HG02885 (cell line): ENCODE measurements at regions not wholly inside any gene's neighbourhood (a gene's known extent, or its start where the extent isn't known, plus 50 kb on each side); places are given as distances from the start of the nearest gene placed in this dataset.
"Not testable (repeated sequence)": the region's sequence is repeated elsewhere in the genome, so short reads cannot be mapped to it uniquely, and the experiment has no call there.

Experiments used
- ATAC-seq: cut with Tn5 transposase; IDR thresholded peaks from one replicate; pipeline ENCODE4 v1.9.1; 2021; ENCODE audit warnings: mild to moderate bottlenecking; ENCODE audit not compliant: unreplicated experiment, poor library complexity

DNA sequence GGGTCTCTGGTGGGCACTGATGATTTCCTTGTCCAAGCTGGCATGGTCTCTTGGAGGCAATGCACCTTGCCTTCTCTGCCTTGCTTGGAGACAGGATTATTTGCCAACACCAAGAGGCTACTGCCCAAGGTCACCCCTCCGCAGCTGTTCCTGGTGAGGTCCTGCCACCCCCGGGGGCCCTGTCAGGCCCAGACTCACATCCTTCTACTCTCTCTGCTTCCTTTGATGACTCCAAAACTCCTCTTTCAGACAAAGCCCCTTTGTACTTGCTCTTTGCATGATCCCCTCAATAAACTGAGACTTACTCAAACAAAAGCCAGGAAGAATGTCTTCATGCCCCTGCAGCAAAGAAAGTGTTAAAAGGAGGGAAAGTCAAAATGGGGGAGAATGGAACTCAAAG, 137.7 kb downstream of the MEX3B start:
- ATAC-seq, result no peak

DNA sequence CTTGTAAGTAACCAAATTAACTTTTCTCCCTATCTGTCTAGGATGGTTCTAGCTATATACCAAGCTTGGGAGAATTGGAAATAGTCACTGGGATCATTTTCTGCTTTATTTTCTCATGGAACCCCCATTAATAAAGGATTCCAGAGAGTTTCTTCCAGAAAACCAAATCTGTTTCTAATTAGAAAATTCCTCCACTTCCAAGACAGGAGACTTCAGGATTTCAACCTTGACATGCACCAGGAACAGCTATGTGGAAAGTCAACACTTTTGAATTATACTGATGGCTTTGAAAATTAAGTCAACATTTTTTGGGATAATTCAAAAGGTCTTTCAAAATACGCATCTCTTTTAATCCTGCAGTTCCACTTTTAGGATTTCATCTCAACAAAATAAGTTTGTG, 138.3 kb downstream of the MEX3B start:
- ATAC-seq, result no peak

DNA sequence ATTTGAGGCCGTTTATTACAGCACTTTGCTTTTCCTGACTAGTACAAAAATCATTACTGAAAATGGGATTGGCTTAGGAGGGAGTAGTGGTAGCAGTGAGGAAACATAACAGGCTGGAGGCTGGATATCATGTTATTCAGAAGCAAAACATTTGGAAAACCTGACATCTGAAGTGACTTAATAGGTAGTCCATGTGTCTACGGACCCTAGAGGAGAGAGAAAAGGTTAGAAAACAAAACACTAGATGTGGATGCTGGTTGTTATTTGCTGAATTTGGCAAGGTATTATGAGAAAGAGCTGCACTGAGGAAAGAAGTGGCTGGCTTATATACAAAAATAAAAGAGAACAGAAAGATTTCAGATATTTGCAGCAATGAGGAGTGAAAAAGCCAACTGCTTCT, 139.9 kb downstream of the MEX3B start:
- no peak for ATAC-seq

DNA sequence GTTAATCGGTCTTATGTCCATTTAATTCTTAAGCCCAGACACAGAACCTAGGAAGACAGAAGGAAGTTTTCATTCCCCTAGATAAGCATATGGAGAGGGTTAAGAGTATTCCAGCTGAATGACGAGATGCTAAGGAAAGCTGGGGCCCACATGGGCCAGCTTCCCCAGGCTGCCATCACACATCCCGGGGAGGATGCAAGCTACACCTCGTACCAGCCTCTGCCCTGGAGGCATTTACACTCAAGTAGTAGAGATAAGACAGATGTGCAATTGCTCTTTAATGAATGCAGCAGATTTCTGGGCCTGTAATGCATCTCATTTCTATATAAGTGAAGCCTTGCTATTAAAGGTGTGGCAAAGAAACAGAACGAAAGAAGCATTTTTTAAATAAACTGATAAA, 144.5 kb downstream of the MEX3B start:
- no peak for ATAC-seq

DNA sequence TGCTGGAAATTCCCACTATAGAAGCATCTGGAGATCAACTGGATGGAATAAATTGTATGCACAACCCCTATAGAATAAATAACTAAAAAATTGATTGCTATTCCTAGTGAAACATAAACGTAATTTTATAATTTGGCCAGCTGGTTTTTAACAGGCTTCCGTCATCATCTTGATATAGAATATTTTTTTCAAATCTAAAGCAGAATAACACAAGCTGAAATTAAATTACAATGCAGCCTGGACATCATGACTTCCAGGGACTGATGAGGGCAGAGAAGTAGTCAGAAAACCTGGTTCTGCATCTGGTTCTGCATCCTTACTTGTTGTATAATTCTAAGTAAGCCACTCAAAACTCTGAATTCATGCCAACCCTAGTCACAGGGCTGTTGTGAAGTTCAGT, 146.1 kb downstream of the MEX3B start:
- ATAC-seq, result no peak

DNA sequence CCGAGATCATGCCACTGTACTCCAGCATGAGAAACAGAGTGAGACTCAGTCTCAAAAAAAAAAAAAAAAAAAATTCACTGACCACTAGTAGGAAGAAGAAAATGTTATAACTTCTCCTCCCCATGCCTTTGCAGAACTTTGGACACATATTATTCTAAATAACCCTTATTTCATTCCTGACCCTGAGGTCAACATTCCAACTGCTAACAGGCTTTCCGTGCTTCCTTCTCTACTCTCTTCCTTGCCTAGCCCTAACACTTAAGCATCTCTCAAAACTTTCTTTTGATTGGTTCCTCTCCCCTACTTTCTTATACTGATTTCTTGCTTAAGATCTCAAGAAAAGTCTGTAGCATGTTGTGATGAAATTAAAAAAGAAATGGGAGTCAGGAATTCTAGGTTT, 146.8 kb downstream of the MEX3B start:
- ATAC-seq, result no peak

DNA sequence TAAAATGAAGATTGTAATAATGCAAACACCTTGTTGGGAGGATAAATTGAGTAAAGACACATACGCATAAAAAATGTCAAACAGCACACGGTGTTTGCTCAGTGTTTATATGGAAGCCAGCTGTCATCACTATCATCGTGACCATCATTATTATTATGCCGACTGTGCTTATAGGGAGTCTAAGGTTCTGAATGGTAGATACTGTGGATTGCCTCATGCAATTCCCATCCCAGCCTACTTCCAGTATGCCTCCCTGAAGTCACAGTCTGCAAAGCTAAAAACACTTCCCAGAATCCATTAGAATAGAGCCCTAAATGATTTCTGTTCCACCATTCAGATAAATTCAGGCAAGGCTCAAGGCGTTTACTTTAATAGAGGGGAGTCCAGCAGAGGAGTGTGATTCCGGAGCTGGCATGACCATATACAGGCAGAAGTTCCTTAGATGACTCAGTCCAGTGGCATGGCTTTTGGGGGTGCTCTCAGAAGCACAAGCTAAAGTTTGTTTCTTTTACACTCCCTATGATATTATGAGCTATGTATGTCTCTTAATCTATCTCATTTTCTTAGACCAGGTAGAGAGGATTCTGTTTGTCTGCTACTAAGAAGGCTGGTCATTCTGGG, 148.7 kb downstream of the MEX3B start:
- ATAC-seq, result no peak

DNA sequence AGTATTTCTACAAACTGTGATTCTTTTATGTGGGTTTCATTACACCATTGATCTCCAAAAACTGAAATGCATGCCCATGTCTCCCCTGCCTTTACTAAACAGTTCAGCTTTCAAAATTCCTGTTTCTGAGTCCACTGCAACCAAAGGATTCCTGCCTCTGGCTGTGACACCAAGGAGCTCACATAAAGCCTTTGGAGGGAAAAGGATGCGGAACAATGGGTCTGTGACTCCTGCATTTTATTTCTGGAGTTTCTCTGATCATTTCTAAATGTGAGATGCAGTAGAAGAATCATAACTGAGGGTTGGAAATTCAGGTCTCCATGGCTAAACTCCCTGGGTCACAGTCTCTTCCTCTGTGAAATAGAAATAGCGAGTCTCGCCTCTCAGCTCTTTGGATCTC, 149.5 kb downstream of the MEX3B start:
- ATAC-seq, result no peak

DNA sequence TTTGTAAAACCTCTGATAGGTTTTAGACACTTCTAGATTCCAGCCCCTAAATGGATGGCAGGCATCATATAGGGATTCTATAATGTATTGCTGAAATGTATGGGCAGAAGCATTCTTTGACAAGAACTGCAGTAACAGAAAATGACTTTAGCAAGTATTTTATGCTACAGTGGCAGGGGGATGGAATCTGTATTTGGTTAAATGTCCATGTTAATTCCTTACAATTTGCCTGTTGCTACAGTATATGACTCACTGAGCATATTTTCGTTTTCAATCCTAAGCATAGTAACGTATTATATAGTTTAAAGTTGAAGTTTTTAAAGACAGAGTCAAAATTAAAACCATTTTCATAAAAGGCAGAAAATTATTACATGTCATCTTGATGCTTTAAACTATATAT, 150.1 kb downstream of the MEX3B start:
- ATAC-seq, result no peak

DNA sequence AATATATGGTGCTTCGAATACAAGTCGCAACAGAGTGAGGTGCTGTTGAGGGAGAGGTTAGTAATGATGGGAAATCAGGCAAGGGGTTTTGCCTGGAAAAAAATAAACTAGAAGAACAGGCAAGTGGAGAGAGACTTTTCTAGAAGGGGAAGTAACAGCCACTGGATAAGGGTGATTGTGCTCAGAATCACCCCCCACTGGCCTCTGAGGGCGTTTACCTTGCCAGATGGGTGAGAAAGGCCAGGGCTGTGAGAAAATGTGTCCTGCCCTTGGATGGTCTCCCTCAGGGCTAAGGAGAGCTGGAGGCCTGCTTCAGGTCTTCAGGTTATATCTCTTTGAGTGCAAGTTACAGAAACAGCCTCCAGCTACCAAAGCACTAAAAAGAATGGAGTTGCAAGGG, 151.8 kb downstream of the MEX3B start:
- no peak for ATAC-seq

DNA sequence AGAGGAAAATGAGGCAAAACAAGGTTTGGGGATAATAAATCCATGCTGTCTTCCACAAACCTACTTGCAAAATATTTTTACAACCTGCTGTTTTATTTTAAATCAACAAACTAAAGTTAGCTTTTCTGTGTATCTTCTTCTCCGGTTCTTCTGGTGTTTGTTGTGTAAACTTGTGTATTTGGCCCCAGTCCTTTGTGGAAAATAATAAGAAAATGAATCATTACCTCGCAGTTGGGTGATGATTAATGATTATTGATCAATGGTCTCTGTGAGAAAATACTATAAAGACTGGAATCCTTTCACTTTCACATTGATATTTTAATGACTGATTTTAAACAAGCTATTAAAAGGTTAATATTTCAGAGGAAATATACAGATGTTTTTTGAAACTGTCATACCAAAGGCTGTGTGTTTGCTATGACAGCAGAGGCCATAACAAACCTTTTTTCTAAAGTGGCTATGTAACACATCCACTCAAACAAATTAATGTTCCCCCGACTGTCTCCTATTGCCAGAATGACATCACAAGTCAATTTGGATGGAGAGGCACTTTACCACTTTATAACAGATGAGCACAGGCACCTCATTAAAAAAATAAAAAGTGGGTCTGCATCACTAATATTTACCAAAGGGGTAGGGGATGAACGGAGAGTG, 152.5 kb downstream of the MEX3B start:
- ATAC-seq, result no peak

DNA sequence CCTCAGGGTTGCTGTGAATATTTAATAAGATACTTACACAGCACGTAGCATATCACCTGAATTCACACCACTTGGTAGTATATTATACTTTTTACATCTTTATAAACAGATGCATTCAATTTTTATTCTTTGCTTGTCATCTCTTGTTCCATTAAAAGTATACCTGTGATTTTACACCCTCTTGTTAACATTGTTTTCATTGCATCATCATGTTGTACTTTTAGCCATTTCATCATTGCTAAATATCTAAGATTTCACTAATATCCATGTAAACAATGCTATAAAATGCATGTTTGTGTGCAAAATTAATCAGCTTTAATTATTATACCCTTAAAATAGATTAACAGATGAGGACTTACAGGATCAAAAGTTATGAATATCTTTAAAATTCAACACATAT, 155.3 kb downstream of the MEX3B start:
- ATAC-seq, result no peak

DNA sequence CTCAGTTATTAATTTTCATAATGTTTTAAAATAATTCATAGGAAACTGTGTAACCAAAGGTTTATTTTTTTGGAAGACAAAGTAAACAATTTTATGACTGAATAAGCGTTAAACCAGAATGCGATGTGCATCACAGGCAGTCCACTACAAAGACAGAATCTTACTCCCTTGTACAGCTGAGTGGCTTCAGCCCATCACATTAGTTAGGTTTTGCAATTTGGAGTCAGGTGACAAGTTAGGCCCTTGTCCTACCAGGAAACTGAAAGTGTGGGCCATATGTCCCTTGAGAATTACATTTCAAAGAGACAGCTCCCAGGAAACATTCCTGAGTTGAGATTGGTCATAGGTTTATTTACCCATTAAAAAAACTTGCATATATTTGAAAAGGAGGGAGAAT, 156.3 kb downstream of the MEX3B start:
- no peak for ATAC-seq

DNA sequence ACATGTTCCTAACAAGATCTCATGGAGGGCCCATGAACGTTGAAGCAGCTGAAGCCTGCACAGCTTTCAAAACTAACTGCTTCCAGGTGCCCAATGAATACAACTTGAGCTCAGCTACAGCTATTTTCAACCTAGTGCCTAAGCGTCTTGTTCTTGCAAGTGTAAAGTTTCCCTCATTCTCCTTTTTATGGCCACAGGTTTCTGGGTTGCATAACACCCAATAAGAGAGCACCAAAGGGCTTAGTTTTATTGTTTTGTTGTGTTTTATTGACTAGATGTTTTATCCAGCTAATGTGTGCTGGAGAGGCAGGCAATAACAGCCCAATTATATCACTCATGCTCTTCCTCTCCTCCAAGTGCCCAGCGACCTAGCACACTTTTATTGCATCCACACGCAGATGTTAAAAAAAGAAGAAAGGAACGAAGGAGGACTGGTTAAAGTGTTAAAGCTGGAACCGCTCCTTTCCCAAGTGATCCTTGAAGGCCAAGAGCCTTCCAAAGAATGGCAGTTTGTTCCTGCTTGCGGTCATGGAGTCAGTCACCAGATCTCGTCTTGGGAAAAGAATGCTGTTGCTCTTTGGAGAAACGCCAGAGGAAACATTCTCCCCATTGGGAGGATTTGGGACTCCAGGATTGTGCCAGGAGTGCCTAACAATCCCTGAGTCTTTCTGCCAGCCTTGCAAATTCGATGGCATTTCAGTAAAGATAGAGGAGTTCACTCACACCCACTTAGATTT, 156.9 kb downstream of the MEX3B start:
- ATAC-seq, result no peak

DNA sequence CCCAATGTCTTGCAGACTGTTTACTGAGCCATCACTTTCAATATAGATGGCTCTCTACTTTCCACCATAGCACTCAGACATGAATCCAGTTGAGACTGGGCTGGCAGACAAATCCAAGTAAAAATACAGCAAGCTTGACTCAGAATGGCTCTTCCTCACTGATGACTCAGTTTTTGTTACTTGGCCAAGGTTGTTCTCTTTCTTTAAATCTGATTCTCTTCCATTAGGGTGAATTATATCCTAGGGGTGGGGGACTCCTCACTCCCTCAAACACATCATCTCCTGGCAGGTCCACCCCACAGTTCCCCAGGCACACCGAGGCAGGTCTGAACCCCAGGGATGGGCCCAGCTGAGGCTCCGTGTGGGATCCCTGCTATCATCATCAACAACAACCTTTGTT, 157.9 kb downstream of the MEX3B start:
- ATAC-seq, result no peak

DNA sequence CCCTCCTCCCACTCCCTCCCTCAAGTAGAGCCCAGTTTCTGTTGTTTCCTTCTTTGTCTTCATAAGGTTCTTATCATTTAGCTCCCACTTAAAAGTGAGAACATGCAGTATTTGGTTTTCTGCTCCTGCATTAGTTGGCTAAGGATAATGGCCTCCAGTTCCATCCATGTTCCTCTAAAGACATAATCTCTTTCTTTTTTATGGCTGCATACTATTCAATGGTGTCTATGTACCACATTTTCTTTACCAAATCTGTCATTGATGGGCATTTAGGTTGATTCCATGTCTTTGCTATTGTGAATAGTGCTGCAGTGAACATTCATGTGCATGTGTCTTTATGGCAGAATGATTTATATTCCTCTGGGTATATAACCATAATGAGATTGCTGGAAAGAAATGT, 158.6 kb downstream of the MEX3B start:
- not testable (repeated sequence) for ATAC-seq

DNA sequence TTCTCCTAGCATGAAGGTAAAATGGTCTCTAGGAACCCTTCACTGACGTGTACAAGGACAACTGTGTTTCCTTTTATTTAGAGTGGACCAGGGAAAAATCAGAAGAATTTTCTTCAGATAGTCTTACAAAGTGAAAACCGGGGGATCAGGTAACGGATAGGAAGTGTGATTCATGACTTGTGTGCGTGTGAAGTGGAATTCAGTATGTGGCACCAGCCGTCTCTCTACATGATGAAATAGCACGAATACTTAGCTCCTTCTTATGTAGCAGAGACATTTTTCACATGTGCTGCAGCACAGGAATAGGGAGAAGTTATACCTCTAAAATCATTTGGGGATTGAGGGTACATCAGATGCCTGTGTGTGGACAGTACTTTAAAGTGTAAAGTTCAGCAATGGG, 159.2 kb downstream of the MEX3B start:
- ATAC-seq, result no peak

DNA sequence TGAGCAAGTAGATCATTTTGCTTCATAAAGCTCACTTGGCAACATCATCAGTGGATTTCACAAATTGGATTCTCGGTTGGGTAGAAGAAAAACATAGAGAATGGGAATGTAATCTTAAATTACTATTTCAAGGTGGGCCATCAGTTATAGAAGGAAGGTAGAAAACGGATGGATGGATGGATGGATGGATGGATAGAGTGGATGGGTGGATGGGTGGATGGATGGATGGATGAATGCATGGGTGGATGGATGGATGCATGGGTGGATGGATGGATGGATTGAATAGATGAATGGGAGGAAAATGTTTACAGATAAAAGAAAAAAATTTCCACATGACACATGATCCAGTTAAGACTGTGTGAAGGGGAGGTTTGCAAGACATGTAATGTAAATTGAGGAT, 159.7 kb downstream of the MEX3B start:
- ATAC-seq, result no peak

DNA sequence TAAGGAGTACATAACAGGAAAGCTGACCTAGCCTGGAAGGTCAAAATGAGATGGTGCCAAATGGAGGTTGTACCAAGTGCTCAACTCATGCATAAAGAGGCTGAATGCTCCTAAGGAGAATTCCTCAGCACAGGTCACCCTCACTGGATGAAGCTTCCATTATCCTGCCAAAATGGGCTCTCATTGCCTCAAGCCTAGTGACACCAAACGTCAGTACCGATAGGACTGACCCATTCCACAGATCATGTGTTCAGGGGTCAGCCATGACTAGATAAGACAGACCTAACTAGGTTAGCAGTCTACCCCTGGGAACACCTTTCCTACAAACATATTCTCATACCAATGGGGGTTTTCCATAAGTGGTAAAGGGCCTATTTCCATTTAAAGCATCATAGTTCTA, 160.7 kb downstream of the MEX3B start:
- no peak for ATAC-seq

DNA sequence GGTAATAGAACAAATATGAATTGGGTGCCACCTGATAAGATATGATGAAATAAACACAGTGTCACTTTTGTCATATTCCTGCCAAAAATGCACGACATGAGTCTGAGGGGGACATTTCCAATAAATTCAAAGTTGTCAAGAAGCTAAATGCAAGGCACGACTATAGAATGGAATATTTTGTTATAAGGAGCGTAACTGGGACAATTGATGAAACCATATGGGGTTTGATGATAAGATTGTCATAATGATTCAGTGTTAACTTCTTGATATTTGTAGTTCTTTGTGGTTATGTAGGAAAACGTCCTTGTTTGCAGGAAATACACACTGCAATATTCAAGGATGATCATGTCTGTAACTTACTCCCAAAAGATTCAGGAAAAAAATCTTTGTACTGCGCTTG, 163.3 kb downstream of the MEX3B start:
- ATAC-seq, result no peak

DNA sequence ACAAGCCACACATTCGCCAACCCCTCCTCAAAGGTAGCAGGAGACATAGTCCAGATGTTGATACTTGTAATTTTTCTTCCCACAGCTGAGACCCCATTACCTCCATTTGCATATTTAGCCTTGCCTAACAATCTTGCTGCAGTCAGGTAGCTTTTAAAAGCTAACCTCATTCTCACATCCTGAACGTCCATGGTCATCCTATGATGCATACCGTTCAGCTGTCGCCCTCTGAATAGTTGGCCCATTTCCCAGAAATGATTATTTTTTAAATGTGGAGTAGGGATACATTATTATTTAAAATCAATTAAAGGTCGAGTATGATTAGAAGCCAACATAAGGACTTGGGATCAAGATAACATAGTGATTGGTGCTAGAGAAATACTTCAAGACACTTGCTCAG, 165.0 kb downstream of the MEX3B start:
- no peak for ATAC-seq

DNA sequence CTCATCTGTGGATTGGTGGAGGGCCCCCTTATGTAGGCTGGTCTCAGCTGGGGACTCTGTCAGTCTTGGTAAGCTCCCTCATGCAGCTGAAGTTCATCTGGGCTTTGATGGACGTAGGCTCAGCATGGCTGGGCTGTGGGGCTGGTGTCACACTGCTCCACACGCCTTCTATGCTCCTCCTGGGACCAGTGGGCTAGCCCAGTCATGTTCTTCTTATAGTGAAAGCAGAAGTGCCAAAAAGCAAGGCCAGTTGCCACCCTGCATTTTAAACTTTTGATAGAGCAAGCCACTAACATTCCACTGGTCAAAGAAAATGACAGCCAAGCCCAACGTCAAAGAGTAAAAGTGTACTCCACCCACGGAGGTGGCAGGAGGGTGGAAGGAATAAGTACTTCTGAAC, 165.5 kb downstream of the MEX3B start:
- no peak for ATAC-seq
